ENCODE measurements at regions not wholly inside any gene's neighbourhood (a gene's known extent, or its start where the extent isn't known, plus 50 kb on each side); places are given as distances from the start of the nearest gene placed in this dataset.

GRCh38 chr14:105850853-105851581 is 324.6 kb downstream of the TMEM121 start:
- TF ChIP-seq TAF1 (IDR thresholded peaks at IDR 0.05; ENCODE audit: low read depth, low read length) (no peak), SPI1 (IDR thresholded peaks at IDR 0.05; ENCODE audit: low read depth, low read length) (no peak), POLR2AphosphoS5 (IDR thresholded peaks at IDR 0.05; ENCODE audit: low read depth, low read length) (peak; percentile 95; the same call in 1 of the 2 replicates)
